ENCODE measurements at regions not wholly inside any gene's neighbourhood (a gene's known extent, or its start where the extent isn't known, plus 50 kb on each side); places are given as distances from the start of the nearest gene placed in this dataset.

GRCh38 chr1:220991959-220992704 lies 112.9 kb downstream of the HLX start:
- H3K4me1 Mint-ChIP-seq (ENCODE audit: unreplicated experiment): no peaks in the 10 kb centered on the region

DNA sequence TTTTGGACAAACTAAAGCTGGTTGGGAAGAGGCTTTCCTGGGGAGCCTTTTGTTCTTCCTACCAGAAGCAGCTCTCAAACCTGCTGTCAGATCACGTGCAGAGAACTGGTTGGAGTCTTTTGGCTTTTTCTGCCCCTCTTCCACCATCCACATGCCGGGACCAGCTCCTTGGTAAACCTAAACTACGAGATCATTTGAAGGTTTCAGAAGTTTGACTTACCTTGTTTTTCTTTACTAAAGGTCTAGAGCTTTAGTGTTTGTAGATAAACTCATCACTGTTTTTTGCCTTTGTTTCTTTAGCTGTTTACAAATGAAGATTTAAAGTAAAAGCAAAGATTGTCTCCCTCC lies 113.4 kb downstream of the HLX start:
- TF ChIP-seq, protein P1, sequence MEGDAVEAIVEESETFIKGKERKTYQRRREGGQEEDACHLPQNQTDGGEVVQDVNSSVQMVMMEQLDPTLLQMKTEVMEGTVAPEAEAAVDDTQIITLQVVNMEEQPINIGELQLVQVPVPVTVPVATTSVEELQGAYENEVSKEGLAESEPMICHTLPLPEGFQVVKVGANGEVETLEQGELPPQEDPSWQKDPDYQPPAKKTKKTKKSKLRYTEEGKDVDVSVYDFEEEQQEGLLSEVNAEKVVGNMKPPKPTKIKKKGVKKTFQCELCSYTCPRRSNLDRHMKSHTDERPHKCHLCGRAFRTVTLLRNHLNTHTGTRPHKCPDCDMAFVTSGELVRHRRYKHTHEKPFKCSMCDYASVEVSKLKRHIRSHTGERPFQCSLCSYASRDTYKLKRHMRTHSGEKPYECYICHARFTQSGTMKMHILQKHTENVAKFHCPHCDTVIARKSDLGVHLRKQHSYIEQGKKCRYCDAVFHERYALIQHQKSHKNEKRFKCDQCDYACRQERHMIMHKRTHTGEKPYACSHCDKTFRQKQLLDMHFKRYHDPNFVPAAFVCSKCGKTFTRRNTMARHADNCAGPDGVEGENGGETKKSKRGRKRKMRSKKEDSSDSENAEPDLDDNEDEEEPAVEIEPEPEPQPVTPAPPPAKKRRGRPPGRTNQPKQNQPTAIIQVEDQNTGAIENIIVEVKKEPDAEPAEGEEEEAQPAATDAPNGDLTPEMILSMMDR (IDR thresholded peaks at IDR 0.05; ENCODE audit: unreplicated experiment): no peak
- Mint-ChIP-seq H3K4me3 (ENCODE audit: unreplicated experiment) (no peak overlapping the region), H3K4me1 (ENCODE audit: unreplicated experiment) (no peaks in the 10 kb centered on the region), H3K36me3 (ENCODE audit: low read depth, unreplicated experiment) (no peaks in the 10 kb centered on the region), H3K27me3 (ENCODE audit: unreplicated experiment) (no peaks in the 10 kb centered on the region), H3K27ac (ENCODE audit: unreplicated experiment) (no peak overlapping the region), H3K9me3 (ENCODE audit: unreplicated experiment) (no peaks in the 10 kb centered on the region)
- no peak for DNase-seq (ENCODE audit: low spot score)

More at GRCh38 chr1:220991959-220992704, 112.9 kb downstream of the HLX start:
- DNase-seq (ENCODE audit: low spot score): no peak
- Mint-ChIP-seq H3K27me3 (ENCODE audit: unreplicated experiment) (no peaks in the 10 kb centered on the region), H3K9me3 (ENCODE audit: unreplicated experiment) (no peaks in the 10 kb centered on the region), H3K4me3 (ENCODE audit: unreplicated experiment) (no peak overlapping the region), H3K27ac (ENCODE audit: unreplicated experiment) (no peak overlapping the region), H3K36me3 (ENCODE audit: low read depth, unreplicated experiment) (no peaks in the 10 kb centered on the region)
- TF ChIP-seq, protein P1 (IDR thresholded peaks at IDR 0.05; ENCODE audit: unreplicated experiment): no peak

DNA sequence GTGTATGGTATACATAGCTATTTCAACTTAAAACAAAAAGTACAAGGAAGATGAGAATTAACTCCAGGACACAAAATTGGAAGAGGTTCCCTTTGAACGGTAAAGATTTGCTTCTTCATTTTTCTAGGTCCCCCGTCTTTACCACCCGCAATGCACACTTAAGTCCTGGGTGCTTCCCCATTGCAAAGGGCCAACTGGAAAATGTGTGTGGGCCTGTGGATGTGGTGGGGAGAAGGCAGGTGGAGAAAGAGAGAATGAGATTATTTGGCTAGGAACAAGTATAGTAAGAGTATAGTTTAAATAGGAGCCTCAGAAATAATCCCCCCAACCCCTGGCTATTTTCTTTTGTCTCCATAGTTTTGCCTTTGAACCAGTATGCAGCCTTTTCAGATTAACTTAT lies 115.4 kb downstream of the HLX start:
- Mint-ChIP-seq H3K4me1 (ENCODE audit: unreplicated experiment) (no peaks in the 10 kb centered on the region), H3K36me3 (ENCODE audit: low read depth, unreplicated experiment) (no peaks in the 10 kb centered on the region), H3K27me3 (ENCODE audit: unreplicated experiment) (no peaks in the 10 kb centered on the region), H3K27ac (ENCODE audit: unreplicated experiment) (no peak overlapping the region), H3K4me3 (ENCODE audit: unreplicated experiment) (no peak overlapping the region), H3K9me3 (ENCODE audit: unreplicated experiment) (no peaks in the 10 kb centered on the region)
- TF ChIP-seq, protein P1 (IDR thresholded peaks at IDR 0.05; ENCODE audit: unreplicated experiment): no peak
- no peak for DNase-seq (ENCODE audit: low spot score)

- Mint-ChIP-seq H3K9me3 (ENCODE audit: unreplicated experiment) (no peaks in the 10 kb centered on the region), H3K36me3 (ENCODE audit: low read depth, unreplicated experiment) (no peaks in the 10 kb centered on the region), H3K27ac (ENCODE audit: unreplicated experiment) (no peak overlapping the region), H3K4me1 (ENCODE audit: unreplicated experiment) (no peaks in the 10 kb centered on the region), H3K27me3 (ENCODE audit: unreplicated experiment) (no peaks in the 10 kb centered on the region), H3K4me3 (ENCODE audit: unreplicated experiment) (no peak overlapping the region)
- TF ChIP-seq, protein P1 (IDR thresholded peaks at IDR 0.05; ENCODE audit: unreplicated experiment): no peak
- DNase-seq (ENCODE audit: low spot score): no peak
These were observed 118.5 kb downstream of the HLX start for GRCh38 chr1:220997791-220998190.

All from endothelial cell (in vitro differentiated cells).